H1 (cell line): ENCODE measurements at regions not wholly inside any gene's neighbourhood (a gene's known extent, or its start where the extent isn't known, plus 50 kb on each side); places are given as distances from the start of the nearest gene placed in this dataset.

ENCODE experiments used
- CTCF ChIA-PET: fragments of 300-600 bp; sonication (Branson Sonifier 250); formaldehyde crosslinking; loops from one replicate; lab custom pipeline; 2021; ENCODE audit not compliant: partially characterized antibody; lab: Charles Lee
- POLR2A ChIA-PET: fragments of 300-600 bp; sonication (Branson Sonifier 250); formaldehyde crosslinking; loops from one replicate; lab custom pipeline; 2021; ENCODE audit warnings: inconsistent platforms; ENCODE audit not compliant: partially characterized antibody; lab: Charles Lee
- DNase-seq, 2 experiments: peaks; one replicate each; pipeline versions ENCODE4 v3.0.0 to v3.0.0-alpha.2; 2010 to 2022; ENCODE audit warnings: low spot score in 2 of 2, low read depth in 1 of 2, mixed read lengths in 1 of 2
- FAIRE-seq: peaks from 2 replicates; lab custom pipeline; 2011; peaks lifted over from hg19 to GRCh38; lab: Jason Lieb, UNC
- H2AFZ ChIP-seq: 2 replicates; pipeline ENCODE4 v1.8.1; 2012; ENCODE audit warnings: low read length, inconsistent platforms
- H2AK5ac ChIP-seq: 2 replicates; pipeline ENCODE4 v1.6.1; 2013; ENCODE audit warnings: low read depth, low read length
- H2BK120ac ChIP-seq: replicated peaks from 2 replicates; pipeline ENCODE3; 2013; ENCODE audit warnings: low read depth, low read length, inconsistent platforms
- H2BK12ac ChIP-seq: 2 replicates; pipeline ENCODE4 v1.6.1; 2013; ENCODE audit warnings: low read depth, low read length
- H2BK15ac ChIP-seq: 2 replicates; pipeline ENCODE4 v1.6.1; 2013; ENCODE audit warnings: low read length
- H2BK20ac ChIP-seq: 2 replicates; pipeline ENCODE4 v1.6.1; 2013; ENCODE audit warnings: low read length
- H2BK5ac ChIP-seq: 2 replicates; pipeline ENCODE4 v1.6.1; 2013; ENCODE audit warnings: low read depth, low read length
- H3K14ac ChIP-seq: 2 replicates; pipeline ENCODE4 v1.6.1; 2013; ENCODE audit warnings: inconsistent platforms; ENCODE audit not compliant: insufficient read length
- H3K18ac ChIP-seq: 2 replicates; pipeline ENCODE4 v1.6.1; 2013; ENCODE audit warnings: low read length; ENCODE audit errors: extremely low read depth
- H3K23ac ChIP-seq: 2 replicates; pipeline ENCODE4 v1.6.1; 2013; ENCODE audit warnings: inconsistent platforms; ENCODE audit not compliant: insufficient read length
- H3K23me2 ChIP-seq: 2 replicates; pipeline ENCODE4 v1.6.1; 2013; ENCODE audit warnings: low read depth, low read length
- H3K27ac ChIP-seq: 2 replicates; pipeline ENCODE4 v1.6.1; 2011; ENCODE audit warnings: low read depth, low read length, inconsistent platforms
- H3K27me3 ChIP-seq, 4 experiments: replicated peaks in 1 of 4; 1 replicate in 1 of 4; 2 replicates in 3 of 4; pipeline versions ENCODE4 v1.6.1 to v1.8.1; 2011 to 2013; ENCODE audit warnings: low read length in 3 of 4, mild to moderate bottlenecking in 3 of 4, inconsistent platforms in 2 of 4, mixed read lengths in 2 of 4, moderate library complexity in 1 of 4; ENCODE audit not compliant: control insufficient read depth in 3 of 4, insufficient read depth in 3 of 4; ENCODE audit errors: extremely low read depth in 1 of 4
- H3K36me3 ChIP-seq, 4 experiments: 2 replicates each; pipeline versions ENCODE4 v1.6.1 to v1.8.1; 2011 to 2013; ENCODE audit warnings: mild to moderate bottlenecking in 4 of 4, low read length in 3 of 4, moderate library complexity in 2 of 4, control low read depth in 1 of 4, inconsistent platforms in 1 of 4; ENCODE audit not compliant: insufficient read depth in 4 of 4, control insufficient read depth in 2 of 4
- H3K4ac ChIP-seq: replicated peaks from 2 replicates; pipeline ENCODE3; 2013; ENCODE audit warnings: low read length, low read depth, mixed read lengths, inconsistent platforms; ENCODE audit not compliant: insufficient read length
- H3K4me1 ChIP-seq, 4 experiments: replicated peaks in 1 of 4; 1 replicate in 1 of 4; 2 replicates in 3 of 4; pipeline versions ENCODE4 v1.6.1 to v1.8.1; 2011 to 2013; ENCODE audit warnings: low read length in 3 of 4, inconsistent platforms in 2 of 4, mixed read lengths in 1 of 4; ENCODE audit not compliant: insufficient read depth in 4 of 4, control insufficient read depth in 3 of 4
- H3K4me2 ChIP-seq, 2 experiments: 2 replicates each; pipeline versions ENCODE4 v1.6.1 to v1.8.1; 2011 to 2013; ENCODE audit warnings: low read depth in 2 of 2, low read length in 2 of 2, control low read depth in 1 of 2, inconsistent platforms in 1 of 2, mild to moderate bottlenecking in 1 of 2; ENCODE audit not compliant: insufficient read depth in 1 of 2
- H3K4me3 ChIP-seq, 4 experiments: fragments of 200-600, 300-600 bp in 1 of 4; sonication (generic), shearing (Covaris generic), sonication (Bioruptor Twin) in 1 of 4; 2 replicates each; pipeline versions ENCODE4 v1.5.1 to v1.8.1; 2011 to 2016; ENCODE audit warnings: low read length in 4 of 4, low read depth in 3 of 4, control low read depth in 2 of 4, inconsistent platforms in 2 of 4, mild to moderate bottlenecking in 2 of 4, mixed read lengths in 1 of 4, moderate library complexity in 1 of 4; ENCODE audit not compliant: insufficient read depth in 2 of 4; ENCODE audit errors: extremely low read depth in 1 of 4
- H3K56ac ChIP-seq: replicated peaks from 2 replicates; pipeline ENCODE3; 2013; ENCODE audit warnings: low read depth, mild to moderate bottlenecking, mixed read lengths, low read length, inconsistent platforms; ENCODE audit not compliant: insufficient read length
- H3K79me1 ChIP-seq: 2 replicates; pipeline ENCODE4 v1.6.1; 2013; ENCODE audit warnings: low read depth, low read length, control low read depth
- H3K79me2 ChIP-seq, 2 experiments: 2 replicates each; pipeline versions ENCODE4 v1.6.1 to v1.8.1; 2012 to 2013; ENCODE audit warnings: low read length in 2 of 2, mild to moderate bottlenecking in 2 of 2, inconsistent platforms in 1 of 2; ENCODE audit not compliant: insufficient read depth in 2 of 2, control insufficient read depth in 1 of 2
- H3K9ac ChIP-seq, 4 experiments: replicated peaks in 1 of 4; 1 replicate in 1 of 4; 2 replicates in 3 of 4; pipeline versions ENCODE4 v1.6.1 to v1.8.1; 2011 to 2013; ENCODE audit warnings: low read depth in 3 of 4, low read length in 3 of 4, control low read depth in 2 of 4, mild to moderate bottlenecking in 2 of 4, moderate library complexity in 2 of 4, inconsistent platforms in 1 of 4; ENCODE audit errors: extremely low read depth in 1 of 4
- H3K9me3 ChIP-seq, 2 experiments: 2 replicates each; pipeline versions ENCODE4 v1.6.1 to v1.8.1; 2012 to 2013; ENCODE audit warnings: mild to moderate bottlenecking in 2 of 2, moderate library complexity in 2 of 2, control low read depth in 1 of 2, inconsistent platforms in 1 of 2, low read depth in 1 of 2, low read length in 1 of 2, mixed read lengths in 1 of 2; ENCODE audit not compliant: insufficient read depth in 2 of 2
- H4K20me1 ChIP-seq, 2 experiments: replicated peaks in 1 of 2; 2 replicates each; pipeline versions ENCODE3 to v1.8.1; 2011 to 2013; ENCODE audit warnings: inconsistent platforms in 2 of 2, low read length in 2 of 2, mild to moderate bottlenecking in 1 of 2; ENCODE audit not compliant: insufficient read depth in 2 of 2, control insufficient read depth in 1 of 2
- H4K5ac ChIP-seq: 2 replicates; pipeline ENCODE4 v1.6.1; 2013; ENCODE audit warnings: low read length, low read depth, mixed read lengths, inconsistent platforms; ENCODE audit not compliant: insufficient read length
- H4K8ac ChIP-seq: 2 replicates; pipeline ENCODE4 v1.8.0; 2013; ENCODE audit warnings: mild to moderate bottlenecking, moderate library complexity, low read length, inconsistent platforms; ENCODE audit not compliant: insufficient read depth; ENCODE audit errors: extremely low read depth
- H4K91ac ChIP-seq: replicated peaks from 2 replicates; pipeline ENCODE3; 2013; ENCODE audit warnings: low read length, mixed read lengths, inconsistent platforms; ENCODE audit not compliant: insufficient read length
- BCL11A ChIP-seq, 2 experiments: IDR thresholded peaks; one replicate each; pipeline ENCODE4 v1.6.1; 2011; ENCODE audit warnings: low read depth in 2 of 2, low read length in 2 of 2, mild to moderate bottlenecking in 2 of 2
- CEBPB ChIP-seq: IDR thresholded peaks from 2 replicates; pipeline ENCODE4 v1.6.1; 2012; ENCODE audit warnings: low read depth, low read length
- E2F6 ChIP-seq: IDR thresholded peaks from 2 replicates; pipeline ENCODE4 v1.6.1; 2012; ENCODE audit warnings: inconsistent platforms
- JUND ChIP-seq: IDR thresholded peaks from 2 replicates; pipeline ENCODE4 v1.6.1; 2011; ENCODE audit warnings: mild to moderate bottlenecking, improper control_type of control experiment, low read length
- POU5F1 ChIP-seq: IDR thresholded peaks from 2 replicates; pipeline ENCODE4 v1.6.1; 2011; ENCODE audit warnings: low read depth, mild to moderate bottlenecking, low read length, moderate library complexity
- WGBS, 2 experiments: shearing (Covaris generic) in 1 of 2; methylation state at CpG; one replicate each; pipeline versions ENCODE4 v1.1.6 to v1.1.7; 2013 to 2015; ENCODE audit warnings: low lambda C conversion rate in 2 of 2, mixed read lengths in 2 of 2, inconsistent platforms in 1 of 2, low coverage in 1 of 2, missing lambda C conversion rate in 1 of 2; ENCODE audit not compliant: insufficient replicate concordance in 2 of 2, insufficient coverage in 1 of 2, insufficient read length in 1 of 2; ENCODE audit errors: extremely low coverage in 1 of 2, missing lambda C conversion rate in 1 of 2; 5-methylcytosine and 5-hydroxymethylcytosine counted together

- Histone ChIP-seq H4K20me1 (no peaks in the 10 kb centered on the region), H2BK120ac (no peak overlapping the region), H2BK20ac (no peak overlapping the region), H3K23me2 (no peaks in the 10 kb centered on the region), H2BK15ac (no peak overlapping the region), H2AFZ (no peak overlapping the region), H4K8ac (no peak overlapping the region), H3K27me3 (peaks cover 0 to 1% (median 0%) of the 10 kb centered on the region in 4 experiments; a peak in 1 of 7 replicates), H2BK5ac (no peak overlapping the region), H3K79me1 (no peaks in the 10 kb centered on the region), H2AK5ac (no peak overlapping the region), H3K4me2 (no peak overlapping the region), H2BK12ac (no peak overlapping the region), H3K27ac (no peak overlapping the region), H3K36me3 (no peaks in the 10 kb centered on the region), H4K91ac (no peak overlapping the region), H3K4ac (no peak overlapping the region), H3K4me1 (no peaks in the 10 kb centered on the region), H3K14ac (no peak overlapping the region), H3K18ac (no peak overlapping the region), H3K23ac (no peak overlapping the region), H4K5ac (no peak overlapping the region), H3K9ac (no peak overlapping the region), H3K4me3 (no peak overlapping the region), H3K79me2 (no peaks in the 10 kb centered on the region), H3K56ac (no peak overlapping the region), H3K9me3 (peaks cover 5 to 11% of the 10 kb centered on the region in 2 experiments)
- FAIRE-seq (no peak), DNase-seq (no peak)
- TF ChIP-seq CEBPB (no peak), BCL11A (IDR thresholded peaks at IDR 0.05; ENCODE audit: low read depth in 2 of 2, low read length in 2 of 2) (no peak), POU5F1 (no peak), JUND (no peak), E2F6 (no peak)
- 83% methylated on average over 1 of the region's 1 CpG; no CpG with 5 or more reads in 1 of the 2 experiments for WGBS, 2 experiments
- POLR2A ChIA-PET = no interaction called here
- CTCF ChIA-PET = no interaction called here
Measured at GRCh38 chr4:19971829-19972228, 279.9 kb upstream of the SLIT2 start.
